RPMI7951 (cell line): ENCODE measurements at regions not wholly inside any gene's neighbourhood (a gene's known extent, or its start where the extent isn't known, plus 50 kb on each side); places are given as distances from the start of the nearest gene placed in this dataset.

ENCODE experiments used
- DNase-seq: peaks from one replicate; pipeline ENCODE4 v3.0.0-alpha.2; 2012; ENCODE audit warnings: low read depth

GRCh38 chr5:89421035-89421434 lies 538.1 kb upstream of the MEF2C start:
- peak; percentile 41 for DNase-seq

GRCh38 chr5:89418407-89419085 lies 535.6 kb upstream of the MEF2C start:
- DNase-seq = no peak

DNA sequence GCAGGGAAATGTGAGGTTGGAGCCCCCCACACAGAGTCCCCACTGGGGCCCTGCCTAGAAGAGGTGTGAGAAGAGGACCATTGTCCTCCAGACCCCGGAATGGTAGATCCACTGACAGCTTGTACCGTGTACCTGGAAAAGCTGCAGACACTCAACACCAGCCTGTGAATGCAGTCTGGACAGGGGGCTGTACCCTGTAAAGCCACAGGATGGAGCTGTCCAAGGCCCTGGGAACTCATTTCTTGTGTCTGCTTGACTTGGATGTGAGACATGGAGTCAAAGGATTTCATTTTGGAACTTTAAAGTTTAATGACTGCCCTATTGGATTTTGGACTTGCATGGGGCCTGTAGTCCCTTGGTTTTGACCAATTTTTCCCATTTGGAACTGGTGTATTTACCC lies 535.0 kb upstream of the MEF2C start:
- no peak for DNase-seq

DNA sequence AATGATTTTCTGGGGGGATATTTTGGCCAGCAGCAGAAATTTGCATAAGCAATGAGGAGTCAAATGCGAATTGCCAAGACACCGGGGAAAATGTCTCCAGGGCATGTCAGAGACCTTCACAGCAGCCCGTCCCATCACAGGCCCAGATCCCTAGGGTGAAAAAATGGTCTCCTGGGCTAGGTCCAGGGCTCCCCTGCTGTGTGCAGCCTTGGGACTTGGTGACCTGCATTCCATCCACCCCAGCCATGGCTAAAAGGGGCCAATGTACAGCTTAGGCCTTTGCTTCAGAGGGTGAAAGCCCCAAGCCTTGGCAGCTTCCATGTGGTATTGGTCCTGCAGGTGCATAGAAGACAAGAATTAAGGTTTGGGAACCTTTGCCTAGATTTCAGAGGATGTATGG lies 534.5 kb upstream of the MEF2C start:
- DNase-seq = no peak

GRCh38 chr5:89411891-89412290 lies 528.9 kb upstream of the MEF2C start:
- DNase-seq = no peak

DNA sequence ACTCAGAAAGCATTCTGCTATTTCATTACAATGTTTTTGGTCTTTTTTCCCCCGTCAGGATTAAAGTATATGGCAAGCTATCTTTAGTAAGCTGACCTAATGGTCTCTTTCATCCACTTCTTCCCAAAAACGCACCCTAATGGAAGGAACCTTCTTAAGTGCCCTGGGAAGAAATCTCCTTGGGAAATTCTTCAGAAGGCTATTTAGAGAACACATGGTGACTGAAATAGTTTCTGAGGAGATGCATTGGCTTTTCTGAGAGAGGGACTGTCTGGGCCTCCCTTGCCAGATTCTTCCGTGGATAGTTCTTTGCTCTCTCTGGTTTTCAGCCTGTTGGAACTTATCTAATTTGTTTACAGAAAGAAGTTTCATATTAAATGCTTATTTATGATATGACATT lies 524.1 kb upstream of the MEF2C start:
- no peak for DNase-seq

DNA sequence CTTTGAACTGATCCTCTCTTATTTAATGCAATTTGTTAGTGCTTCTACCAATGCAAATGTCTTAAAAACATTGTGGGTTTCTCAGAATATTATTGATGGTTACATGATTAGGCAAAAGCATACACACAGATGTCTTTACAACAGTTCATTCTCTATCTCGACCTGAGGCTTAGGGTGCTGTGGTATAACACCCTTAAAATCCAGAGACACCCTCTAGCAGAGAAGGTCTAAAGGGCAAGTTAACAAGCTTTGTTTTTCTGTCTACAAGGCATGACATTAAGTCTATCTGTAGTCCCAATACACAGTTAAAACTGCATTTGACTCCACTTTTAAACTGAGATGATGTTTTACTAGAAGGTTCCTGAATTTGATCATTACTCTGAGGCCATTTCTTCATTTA lies 518.7 kb upstream of the MEF2C start:
- DNase-seq = no peak

GRCh38 chr5:89401012-89401411 lies 518.0 kb upstream of the MEF2C start:
- DNase-seq = no peak

DNA sequence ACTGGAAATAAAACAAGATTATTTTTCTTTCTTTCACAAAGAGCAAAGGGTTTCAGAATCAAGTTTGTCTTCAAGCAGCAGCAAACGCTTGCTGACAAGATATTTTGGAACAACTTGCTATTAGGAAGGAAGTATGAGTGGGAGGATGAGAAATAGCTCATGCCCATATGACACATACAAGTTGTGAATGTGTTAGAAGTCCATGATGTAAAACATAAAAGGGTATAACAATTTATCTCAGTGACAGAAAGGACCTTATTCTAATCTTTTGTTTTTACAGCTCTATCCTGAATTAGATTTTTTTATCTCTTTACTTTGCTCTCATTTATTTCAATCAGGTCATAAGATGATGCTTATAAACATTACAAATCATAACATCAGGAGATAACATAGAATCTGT lies 516.6 kb upstream of the MEF2C start:
- DNase-seq = no peak

DNA sequence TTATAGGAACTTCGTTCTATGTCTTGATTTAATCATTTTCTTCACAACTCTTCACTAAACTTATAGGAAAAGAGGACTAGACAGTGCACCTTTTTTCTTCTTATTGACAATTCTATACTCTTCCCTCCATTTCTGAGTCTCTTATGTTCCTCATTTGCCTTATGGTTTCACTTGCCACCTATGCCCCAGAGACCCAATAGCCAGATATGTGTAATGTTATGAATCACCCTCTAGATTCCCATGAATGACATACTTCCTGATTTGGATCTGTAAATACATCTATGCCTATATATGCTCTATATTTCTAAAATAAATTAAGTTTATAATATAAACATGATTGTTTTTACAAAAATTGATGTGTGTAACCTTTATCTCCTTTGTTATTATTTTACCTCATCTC lies 514.1 kb upstream of the MEF2C start:
- peak; percentile 9 for DNase-seq

- DNase-seq = peak; percentile 17
Observed at GRCh38 chr5:89396278-89396954, 513.4 kb upstream of the MEF2C start.

GRCh38 chr5:89395111-89395510 lies 512.1 kb upstream of the MEF2C start:
- no peak for DNase-seq

DNA sequence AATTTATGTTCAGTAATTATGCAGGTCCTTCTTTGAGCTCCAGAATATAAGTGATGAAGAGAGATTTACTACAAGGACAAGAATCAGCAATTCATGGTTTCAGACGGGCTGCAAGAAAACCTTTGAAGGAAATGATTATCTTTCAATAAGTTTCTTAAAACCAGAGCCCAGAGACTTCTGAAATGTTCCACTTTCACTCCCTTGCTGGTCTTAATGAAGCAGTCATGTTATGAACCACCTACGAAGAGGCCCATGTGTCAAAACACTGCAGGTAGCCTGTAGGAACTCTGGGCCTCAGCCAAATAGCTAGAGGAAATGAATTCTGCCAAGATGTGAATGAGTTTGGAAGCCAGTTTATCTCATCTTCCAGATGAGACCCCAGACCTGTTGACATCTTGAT lies 505.9 kb upstream of the MEF2C start:
- no peak for DNase-seq

GRCh38 chr5:89384391-89384790 lies 501.4 kb upstream of the MEF2C start:
- no peak for DNase-seq

- DNase-seq = no peak
Observed at GRCh38 chr5:89380635-89381034, 497.7 kb upstream of the MEF2C start.

DNA sequence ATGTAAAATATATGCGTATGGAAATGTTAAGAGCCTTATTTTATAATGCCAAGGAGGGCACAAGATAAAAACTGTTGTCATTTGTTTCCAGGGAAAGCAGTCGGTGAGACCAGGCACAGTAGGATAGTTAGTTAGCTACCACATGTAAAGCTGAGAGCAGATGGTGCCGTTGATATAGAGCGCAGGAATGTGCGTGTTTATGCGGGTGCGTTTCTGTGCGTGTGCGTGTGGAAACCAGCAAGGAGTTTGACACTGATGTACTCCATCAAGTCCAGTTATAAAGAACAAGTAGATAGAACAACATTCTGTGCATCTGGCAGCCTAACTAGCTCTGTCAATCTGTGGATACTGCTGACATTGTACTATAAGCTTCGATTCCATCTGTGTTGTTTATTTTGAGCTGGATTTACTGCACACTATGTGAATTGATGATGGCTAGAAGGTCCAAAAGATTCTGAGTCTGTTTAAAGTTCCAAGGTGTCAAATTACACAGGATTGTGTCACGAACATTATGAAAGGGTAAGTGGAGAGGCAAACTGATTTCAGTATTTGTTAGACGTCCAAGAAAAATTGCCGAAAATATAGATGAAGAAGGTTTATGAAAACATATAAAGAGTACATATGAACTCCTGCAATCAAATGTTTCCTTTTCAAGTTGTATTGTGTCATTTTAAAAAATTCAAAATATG lies 494.9 kb upstream of the MEF2C start:
- no peak for DNase-seq

DNA sequence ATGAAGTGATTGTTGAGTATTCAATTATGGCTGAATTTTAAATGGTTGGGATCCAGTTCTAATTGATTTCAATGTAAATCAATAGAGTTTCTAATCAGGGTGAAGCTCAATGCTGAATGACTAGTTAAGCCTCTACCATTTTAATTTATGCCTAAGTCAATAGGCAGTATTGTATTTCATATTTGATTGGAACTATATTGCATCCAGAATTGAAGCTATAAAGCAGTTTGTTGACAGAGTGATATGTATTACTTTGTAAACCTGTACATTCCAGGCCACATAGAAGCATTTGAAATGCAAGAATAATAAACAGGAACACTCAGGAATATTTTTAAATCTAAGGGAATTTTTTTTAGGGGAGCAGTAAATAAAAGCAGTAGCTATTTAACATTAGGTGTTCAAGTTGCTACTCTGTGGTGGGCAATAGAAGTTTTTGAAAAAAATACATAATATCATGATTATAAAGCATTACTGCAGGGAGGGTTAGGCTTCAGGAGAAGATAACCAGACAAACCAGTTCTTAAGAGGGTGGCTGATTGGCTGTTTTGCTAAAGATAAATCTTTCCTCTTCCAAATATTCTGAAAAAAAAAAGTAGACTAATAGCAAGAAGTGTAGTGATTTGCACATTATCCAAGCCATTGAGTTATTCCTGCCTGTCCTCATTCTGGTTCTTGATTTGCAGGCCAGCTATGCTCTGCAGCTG lies 492.0 kb upstream of the MEF2C start:
- DNase-seq = no peak

DNA sequence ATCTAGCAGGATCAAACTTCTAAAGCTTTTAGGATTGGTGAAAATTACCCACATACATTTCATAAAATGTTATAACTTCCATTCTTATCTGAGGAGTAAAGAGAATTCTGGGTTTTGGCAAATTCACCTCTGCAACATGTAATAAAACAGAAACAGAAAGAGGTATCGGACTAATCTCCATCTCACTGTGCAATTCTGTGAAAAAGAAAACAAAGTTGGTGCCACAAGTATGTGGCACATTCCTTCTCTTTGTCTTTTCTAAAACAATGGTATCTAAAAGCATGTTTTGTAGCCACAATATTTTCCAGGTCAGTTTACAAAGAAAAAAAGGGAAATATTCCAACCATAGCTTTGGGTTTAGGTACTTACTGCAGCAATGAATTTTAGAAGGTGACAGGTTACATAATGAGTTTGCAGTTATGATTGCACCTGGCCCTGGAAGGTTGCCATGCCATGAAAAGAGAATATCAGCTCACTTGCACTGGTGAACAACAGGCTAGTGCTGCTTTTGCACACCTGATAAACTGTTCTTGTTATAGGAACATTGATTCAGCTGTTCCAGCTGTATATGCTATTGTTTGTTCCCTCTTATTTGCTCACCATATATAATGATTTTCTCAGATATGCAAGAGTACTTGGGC lies 491.3 kb upstream of the MEF2C start:
- no peak for DNase-seq

GRCh38 chr5:89372176-89372575 lies 489.2 kb upstream of the MEF2C start:
- DNase-seq = no peak

DNA sequence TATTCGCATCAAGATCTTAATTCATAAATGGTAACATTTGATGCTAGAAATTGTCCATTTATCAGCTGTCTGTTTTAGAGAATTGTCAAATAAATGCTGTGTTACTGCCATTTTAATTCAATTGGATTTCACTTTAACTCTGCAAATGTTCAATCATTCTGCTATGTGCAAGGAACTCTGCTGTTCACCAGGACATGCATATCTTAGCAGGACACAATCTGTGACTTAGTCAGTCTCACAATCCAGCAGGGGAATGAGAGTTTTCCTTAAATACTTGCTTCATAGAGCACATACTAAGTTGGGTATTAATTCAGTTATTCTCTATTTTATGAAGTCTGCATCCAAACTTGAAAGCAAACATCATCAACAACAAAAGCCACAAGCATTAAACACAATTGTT lies 488.7 kb upstream of the MEF2C start:
- no peak for DNase-seq

DNA sequence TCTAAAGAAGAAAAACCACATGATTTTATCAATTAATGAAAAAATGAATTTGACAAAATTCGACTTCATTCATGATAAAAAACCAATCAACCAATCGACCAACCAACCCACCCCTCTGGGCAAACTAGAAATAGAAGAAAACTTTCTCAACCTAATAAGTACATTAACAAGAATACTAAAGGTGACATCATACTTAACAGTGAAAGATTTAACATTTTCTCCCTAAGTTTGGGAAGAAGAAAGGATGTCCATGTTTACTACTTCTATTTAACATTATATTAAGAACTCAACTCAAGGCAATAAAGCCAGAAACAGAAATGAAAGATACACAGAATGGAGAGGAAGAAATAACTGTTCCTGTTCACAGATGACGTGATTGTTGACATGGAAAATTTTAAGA lies 476.1 kb upstream of the MEF2C start:
- no peak for DNase-seq
